ENCODE measurements at regions not wholly inside any gene's neighbourhood (a gene's known extent, or its start where the extent isn't known, plus 50 kb on each side); places are given as distances from the start of the nearest gene placed in this dataset.

GRCh38 chr2:59903994-59904544, 649.4 kb downstream of the BCL11A start:
- Histone ChIP-seq H3K27ac (ENCODE audit: low read depth in 1 of 2, low read length in 1 of 2) (no peak overlapping the region), H3K9me3 (ENCODE audit: control insufficient read depth in 2 of 2, insufficient read depth in 1 of 2, low read length in 1 of 2) (no peaks in the 10 kb centered on the region), H3K36me3 (ENCODE audit: control insufficient read depth in 2 of 2, insufficient read depth in 2 of 2, low read length in 1 of 2) (no peaks in the 10 kb centered on the region), H3K4me3 (ENCODE audit: low read length in 2 of 2) (no peak overlapping the region), H3K4me1 (ENCODE audit: control insufficient read depth in 2 of 2, insufficient read depth in 2 of 2, low read length in 2 of 2) (peaks cover 5 to 23% of the 10 kb centered on the region in 2 donors), H3K27me3 (ENCODE audit: control insufficient read depth in 2 of 2, insufficient read depth in 1 of 2, low read length in 1 of 2) (no peaks in the 10 kb centered on the region)
- no peak for DNase-seq (ENCODE audit: low read depth in 6 of 9, low spot score in 9 of 9)
- WGBS: 94% methylated on average over 9 of the region's 9 CpGs

GRCh38 chr2:59900728-59901452, 652.6 kb downstream of the BCL11A start:
- Histone ChIP-seq H3K4me3 (ENCODE audit: low read length in 2 of 2) (no peak overlapping the region), H3K27me3 (ENCODE audit: control insufficient read depth in 2 of 2, insufficient read depth in 1 of 2, low read length in 1 of 2) (no peaks in the 10 kb centered on the region), H3K4me1 (ENCODE audit: control insufficient read depth in 2 of 2, insufficient read depth in 2 of 2, low read length in 2 of 2) (peaks cover 0 to 17% of the 10 kb centered on the region in 2 donors), H3K27ac (ENCODE audit: low read depth in 1 of 2, low read length in 1 of 2) (no peak overlapping the region), H3K9me3 (ENCODE audit: control insufficient read depth in 2 of 2, insufficient read depth in 1 of 2, low read length in 1 of 2) (no peaks in the 10 kb centered on the region), H3K36me3 (ENCODE audit: control insufficient read depth in 2 of 2, insufficient read depth in 2 of 2, low read length in 1 of 2) (no peaks in the 10 kb centered on the region)
- no peak for DNase-seq (ENCODE audit: low read depth in 6 of 9, low spot score in 9 of 9)
- 97% methylated on average over 6 of the region's 6 CpGs for whole genome bisulfite sequencing

GRCh38 chr2:59899692-59900091, 653.8 kb downstream of the BCL11A start:
- Histone ChIP-seq H3K4me1 (ENCODE audit: control insufficient read depth in 2 of 2, insufficient read depth in 2 of 2, low read length in 2 of 2) (peaks cover 0 to 12% of the 10 kb centered on the region in 2 donors), H3K36me3 (ENCODE audit: control insufficient read depth in 2 of 2, insufficient read depth in 2 of 2, low read length in 1 of 2) (no peaks in the 10 kb centered on the region), H3K4me3 (ENCODE audit: low read length in 2 of 2) (no peak overlapping the region), H3K27me3 (ENCODE audit: control insufficient read depth in 2 of 2, insufficient read depth in 1 of 2, low read length in 1 of 2) (no peaks in the 10 kb centered on the region), H3K27ac (ENCODE audit: low read depth in 1 of 2, low read length in 1 of 2) (no peak overlapping the region), H3K9me3 (ENCODE audit: control insufficient read depth in 2 of 2, insufficient read depth in 1 of 2, low read length in 1 of 2) (no peaks in the 10 kb centered on the region)
- 96% methylated on average over 3 of the region's 3 CpGs for WGBS
- no peak for DNase-seq (ENCODE audit: low read depth in 6 of 9, low spot score in 9 of 9)

GRCh38 chr2:59896499-59897245, 656.8 kb downstream of the BCL11A start:
- Histone ChIP-seq H3K9me3 (ENCODE audit: control insufficient read depth in 2 of 2, insufficient read depth in 1 of 2, low read length in 1 of 2) (no peaks in the 10 kb centered on the region), H3K4me3 (ENCODE audit: low read length in 2 of 2) (no peak overlapping the region), H3K27ac (ENCODE audit: low read depth in 1 of 2, low read length in 1 of 2) (no peak overlapping the region), H3K27me3 (ENCODE audit: control insufficient read depth in 2 of 2, insufficient read depth in 1 of 2, low read length in 1 of 2) (no peaks in the 10 kb centered on the region), H3K4me1 (ENCODE audit: control insufficient read depth in 2 of 2, insufficient read depth in 2 of 2, low read length in 2 of 2) (peaks cover under 1 to 20% of the 10 kb centered on the region in 2 donors), H3K36me3 (ENCODE audit: control insufficient read depth in 2 of 2, insufficient read depth in 2 of 2, low read length in 1 of 2) (no peaks in the 10 kb centered on the region)
- DNase-seq (ENCODE audit: low read depth in 6 of 9, low spot score in 9 of 9): no peak
- WGBS: 77% methylated on average over 3 of the region's 3 CpGs

GRCh38 chr2:59893612-59894011, 659.8 kb downstream of the BCL11A start:
- 97% methylated on average over 2 of the region's 2 CpGs for WGBS
- Histone ChIP-seq H3K4me1 (ENCODE audit: control insufficient read depth in 2 of 2, insufficient read depth in 2 of 2, low read length in 2 of 2) (peaks cover 4 to 35% of the 10 kb centered on the region in 2 donors), H3K27me3 (ENCODE audit: control insufficient read depth in 2 of 2, insufficient read depth in 1 of 2, low read length in 1 of 2) (no peaks in the 10 kb centered on the region), H3K36me3 (ENCODE audit: control insufficient read depth in 2 of 2, insufficient read depth in 2 of 2, low read length in 1 of 2) (no peaks in the 10 kb centered on the region), H3K27ac (ENCODE audit: low read depth in 1 of 2, low read length in 1 of 2) (no peak overlapping the region), H3K4me3 (ENCODE audit: low read length in 2 of 2) (no peak overlapping the region), H3K9me3 (ENCODE audit: control insufficient read depth in 2 of 2, insufficient read depth in 1 of 2, low read length in 1 of 2) (no peaks in the 10 kb centered on the region)
- DNase-seq (ENCODE audit: low read depth in 6 of 9, low spot score in 9 of 9): no peak

- H3K36me3 ChIP-seq (ENCODE audit: control insufficient read depth in 2 of 2, insufficient read depth in 2 of 2, low read length in 1 of 2): no peaks in the 10 kb centered on the region
- H3K27ac ChIP-seq (ENCODE audit: low read depth in 1 of 2, low read length in 1 of 2): peak overlapping the region in 1 of 2 donors; percentile 63
- no peak overlapping the region for H3K4me3 ChIP-seq (ENCODE audit: low read length in 2 of 2)
- DNase-seq (ENCODE audit: low read depth in 6 of 9, low spot score in 9 of 9): peak in 3 of 9 donors; percentile 32 to 66 (median 39)
- WGBS: 64% methylated on average over 5 of the region's 5 CpGs
- H3K9me3 ChIP-seq (ENCODE audit: control insufficient read depth in 2 of 2, insufficient read depth in 1 of 2, low read length in 1 of 2): no peaks in the 10 kb centered on the region
- no peaks in the 10 kb centered on the region for H3K27me3 ChIP-seq (ENCODE audit: control insufficient read depth in 2 of 2, insufficient read depth in 1 of 2, low read length in 1 of 2)
- H3K4me1 ChIP-seq (ENCODE audit: control insufficient read depth in 2 of 2, insufficient read depth in 2 of 2, low read length in 2 of 2): peaks cover 10 to 47% of the 10 kb centered on the region in 2 donors
These were observed 661.1 kb downstream of the BCL11A start for GRCh38 chr2:59892398-59892797.

- H3K4me3 ChIP-seq (ENCODE audit: low read length in 2 of 2): no peak overlapping the region
- DNase-seq (ENCODE audit: low read depth in 6 of 9, low spot score in 9 of 9): no peak
- no peaks in the 10 kb centered on the region for H3K27me3 ChIP-seq (ENCODE audit: control insufficient read depth in 2 of 2, insufficient read depth in 1 of 2, low read length in 1 of 2)
- no peaks in the 10 kb centered on the region for H3K9me3 ChIP-seq (ENCODE audit: control insufficient read depth in 2 of 2, insufficient read depth in 1 of 2, low read length in 1 of 2)
- no peaks in the 10 kb centered on the region for H3K36me3 ChIP-seq (ENCODE audit: control insufficient read depth in 2 of 2, insufficient read depth in 2 of 2, low read length in 1 of 2)
- WGBS: 98% methylated on average over 8 of the region's 8 CpGs
- H3K4me1 ChIP-seq (ENCODE audit: control insufficient read depth in 2 of 2, insufficient read depth in 2 of 2, low read length in 2 of 2): peaks cover 26 to 64% of the 10 kb centered on the region in 2 donors
- peak overlapping the region in 1 of 2 donors; percentile 75 for H3K27ac ChIP-seq (ENCODE audit: low read depth in 1 of 2, low read length in 1 of 2)
These were observed 664.1 kb downstream of the BCL11A start for GRCh38 chr2:59889305-59889704.

- Histone ChIP-seq H3K9me3 (ENCODE audit: control insufficient read depth in 2 of 2, insufficient read depth in 1 of 2, low read length in 1 of 2) (no peaks in the 10 kb centered on the region), H3K27ac (ENCODE audit: low read depth in 1 of 2, low read length in 1 of 2) (peak overlapping the region in 1 of 2 donors; percentile 75), H3K4me1 (ENCODE audit: control insufficient read depth in 2 of 2, insufficient read depth in 2 of 2, low read length in 2 of 2) (peaks cover 26 to 64% of the 10 kb centered on the region in 2 donors), H3K36me3 (ENCODE audit: control insufficient read depth in 2 of 2, insufficient read depth in 2 of 2, low read length in 1 of 2) (no peaks in the 10 kb centered on the region), H3K27me3 (ENCODE audit: control insufficient read depth in 2 of 2, insufficient read depth in 1 of 2, low read length in 1 of 2) (no peaks in the 10 kb centered on the region), H3K4me3 (ENCODE audit: low read length in 2 of 2) (no peak overlapping the region)
- 84% methylated on average over 1 of the region's 1 CpG for WGBS
- no peak for DNase-seq (ENCODE audit: low read depth in 6 of 9, low spot score in 9 of 9)
These were observed 664.7 kb downstream of the BCL11A start for GRCh38 chr2:59888706-59889105.

- peak; percentile 59 to 94 (median 84) for DNase-seq (ENCODE audit: low read depth in 6 of 9, low spot score in 9 of 9)
- 3% methylated on average over 3 of the region's 3 CpGs for whole genome bisulfite sequencing
- Histone ChIP-seq H3K27ac (ENCODE audit: low read depth in 1 of 2, low read length in 1 of 2) (peak overlapping the region; percentile 46 to 75), H3K27me3 (ENCODE audit: control insufficient read depth in 2 of 2, insufficient read depth in 1 of 2, low read length in 1 of 2) (no peaks in the 10 kb centered on the region), H3K4me3 (ENCODE audit: low read length in 2 of 2) (no peak overlapping the region), H3K4me1 (ENCODE audit: control insufficient read depth in 2 of 2, insufficient read depth in 2 of 2, low read length in 2 of 2) (peaks cover 26 to 64% of the 10 kb centered on the region in 2 donors), H3K36me3 (ENCODE audit: control insufficient read depth in 2 of 2, insufficient read depth in 2 of 2, low read length in 1 of 2) (no peaks in the 10 kb centered on the region), H3K9me3 (ENCODE audit: control insufficient read depth in 2 of 2, insufficient read depth in 1 of 2, low read length in 1 of 2) (no peaks in the 10 kb centered on the region)
These were observed 665.4 kb downstream of the BCL11A start for GRCh38 chr2:59888015-59888414.
